Erythroblast (primary cell): ENCODE measurements at regions not wholly inside any gene's neighbourhood (a gene's known extent, or its start where the extent isn't known, plus 50 kb on each side); places are given as distances from the start of the nearest gene placed in this dataset.

Source experiments
- GATA1 ChIP-seq: IDR thresholded peaks from 2 replicates; pipeline ENCODE4 v1.6.1; 2011; ENCODE audit warnings: low read depth, mild to moderate bottlenecking, control low read depth, low read length, moderate library complexity
- POLR2A ChIP-seq: IDR thresholded peaks from 2 replicates; pipeline ENCODE4 v1.6.1; 2011; ENCODE audit warnings: mild to moderate bottlenecking, low read length

DNA sequence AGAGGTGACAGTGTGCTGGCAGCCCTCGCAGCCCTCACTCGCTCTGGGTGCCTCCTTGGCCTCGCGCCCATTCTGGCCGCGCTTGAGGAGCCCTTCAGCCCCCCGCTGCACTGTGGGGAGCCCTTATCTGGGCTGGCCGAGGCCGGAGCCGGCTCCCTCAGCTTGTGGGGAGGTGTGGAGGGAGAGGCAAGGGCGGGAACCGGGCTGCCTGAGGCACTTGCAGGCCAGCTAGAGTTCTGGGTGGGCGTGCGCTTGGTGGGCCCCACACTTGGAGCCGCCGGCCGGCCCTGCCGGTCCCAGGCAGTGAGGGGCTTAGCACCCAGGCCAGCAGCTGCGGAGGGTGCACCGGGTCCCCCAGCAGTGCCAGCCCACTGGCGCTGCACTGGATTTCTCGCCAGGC is 1480.9 kb upstream of the SLC39A10 start:
- TF ChIP-seq POLR2A = no peak
- no peak for TF ChIP-seq GATA1
